H9 (cell line): ENCODE measurements at regions not wholly inside any gene's neighbourhood (a gene's known extent, or its start where the extent isn't known, plus 50 kb on each side); places are given as distances from the start of the nearest gene placed in this dataset.

Source experiments
- DNase-seq: peaks from one replicate; pipeline ENCODE4 v3.0.0-alpha.2; 2017
- H2AFZ ChIP-seq: one replicate; pipeline ENCODE4 v1.6.1; 2013; ENCODE audit warnings: mild to moderate bottlenecking, low read length, control low read depth, moderate library complexity
- H2AK5ac ChIP-seq: 2 replicates; pipeline ENCODE4 v1.6.1; 2013; ENCODE audit warnings: low read length, control low read depth, mixed read lengths; ENCODE audit not compliant: insufficient read length
- H2BK120ac ChIP-seq: one replicate; pipeline ENCODE4 v1.6.1; 2013; ENCODE audit warnings: low read depth, mild to moderate bottlenecking, low read length, control low read depth, inconsistent platforms; ENCODE audit not compliant: poor library complexity, severe bottlenecking
- H2BK12ac ChIP-seq: 2 replicates; pipeline ENCODE4 v1.6.1; 2013; ENCODE audit warnings: low read length, control low read depth, mixed read lengths, low read depth; ENCODE audit not compliant: insufficient read length
- H2BK15ac ChIP-seq: 2 replicates; pipeline ENCODE4 v1.6.1; 2013; ENCODE audit warnings: low read depth, low read length, control low read depth
- H2BK20ac ChIP-seq: one replicate; pipeline ENCODE4 v1.6.1; 2013; ENCODE audit warnings: low read depth, mild to moderate bottlenecking, low read length, control low read depth, inconsistent platforms; ENCODE audit not compliant: poor library complexity, severe bottlenecking
- H2BK5ac ChIP-seq: 2 replicates; pipeline ENCODE4 v1.6.1; 2013; ENCODE audit warnings: low read length, control low read depth, mixed read lengths; ENCODE audit not compliant: insufficient read length
- H3K14ac ChIP-seq: 2 replicates; pipeline ENCODE4 v1.6.1; 2013; ENCODE audit warnings: low read length, control low read depth; ENCODE audit not compliant: insufficient read depth
- H3K18ac ChIP-seq: 2 replicates; pipeline ENCODE4 v1.6.1; 2013; ENCODE audit warnings: low read depth, mild to moderate bottlenecking, mixed read lengths, low read length, control low read depth; ENCODE audit not compliant: insufficient read length
- H3K23ac ChIP-seq: 2 replicates; pipeline ENCODE4 v1.6.1; 2013; ENCODE audit warnings: low read length, control low read depth, mixed read lengths, low read depth; ENCODE audit not compliant: insufficient read length
- H3K23me2 ChIP-seq: 2 replicates; pipeline ENCODE4 v1.6.1; 2013; ENCODE audit warnings: low read depth, mild to moderate bottlenecking, mixed read lengths, low read length, control low read depth; ENCODE audit not compliant: insufficient read length, poor library complexity, severe bottlenecking
- H3K27ac ChIP-seq: 2 replicates; pipeline ENCODE4 v1.5.1; 2013; ENCODE audit warnings: low read length, control low read depth, mixed read lengths, low read depth; ENCODE audit not compliant: insufficient read length
- H3K27me3 ChIP-seq: 2 replicates; pipeline ENCODE4 v1.6.1; 2013; ENCODE audit warnings: low read length, control low read depth, inconsistent platforms; ENCODE audit not compliant: insufficient read depth
- H3K4ac ChIP-seq: 2 replicates; pipeline ENCODE4 v1.6.1; 2013; ENCODE audit warnings: low read depth, mild to moderate bottlenecking, control low read depth, inconsistent platforms, low read length, moderate library complexity
- H3K4me1 ChIP-seq: 2 replicates; pipeline ENCODE4 v1.6.1; 2013; ENCODE audit warnings: low read length, control low read depth, inconsistent platforms; ENCODE audit not compliant: insufficient read depth
- H3K4me2 ChIP-seq: 2 replicates; pipeline ENCODE4 v1.6.1; 2013; ENCODE audit warnings: low read length, control low read depth, mixed read lengths; ENCODE audit not compliant: insufficient read length, insufficient read depth
- H3K56ac ChIP-seq: 2 replicates; pipeline ENCODE4 v1.6.1; 2013; ENCODE audit warnings: low read depth, mild to moderate bottlenecking, mixed read lengths, low read length, control low read depth; ENCODE audit not compliant: insufficient read length
- H3K79me1 ChIP-seq: 2 replicates; pipeline ENCODE4 v1.6.1; 2013; ENCODE audit warnings: low read depth, mild to moderate bottlenecking, moderate library complexity, low read length, control low read depth, inconsistent platforms; ENCODE audit not compliant: insufficient read depth, poor library complexity, severe bottlenecking
- H3K79me2 ChIP-seq: 2 replicates; pipeline ENCODE4 v1.6.1; 2013; ENCODE audit warnings: low read length, control low read depth, inconsistent platforms; ENCODE audit not compliant: insufficient read depth
- H3K9ac ChIP-seq: 2 replicates; pipeline ENCODE4 v1.6.1; 2013; ENCODE audit warnings: low read length, control low read depth, mixed read lengths; ENCODE audit not compliant: insufficient read length; ENCODE audit errors: extremely low read depth
- H3K9me3 ChIP-seq: one replicate; pipeline ENCODE4 v1.6.1; 2013; ENCODE audit warnings: low read depth, low read length, inconsistent platforms; ENCODE audit not compliant: control insufficient read depth
- H3T11ph ChIP-seq: one replicate; pipeline ENCODE4 v1.6.1; 2013; ENCODE audit warnings: mild to moderate bottlenecking, low read length, control low read depth, inconsistent platforms
- H4K20me1 ChIP-seq: one replicate; pipeline ENCODE4 v1.6.1; 2013; ENCODE audit not compliant: control insufficient read depth, insufficient read length, insufficient read depth
- H4K5ac ChIP-seq: 2 replicates; pipeline ENCODE4 v1.6.1; 2013; ENCODE audit warnings: low read depth, mild to moderate bottlenecking, mixed read lengths, low read length, control low read depth; ENCODE audit not compliant: insufficient read length
- H4K8ac ChIP-seq: replicated peaks from 2 replicates; pipeline ENCODE4 v1.6.1; 2013; ENCODE audit warnings: low read length, control low read depth, mixed read lengths, low read depth; ENCODE audit not compliant: insufficient read length
- H4K91ac ChIP-seq: 2 replicates; pipeline ENCODE4 v1.6.1; 2013; ENCODE audit warnings: low read depth, mild to moderate bottlenecking, moderate library complexity, mixed read lengths, low read length, control low read depth; ENCODE audit not compliant: insufficient read length
- H3K27ac Mint-ChIP-seq, 3 experiments: 2 replicates in 2 of 3; 3 replicates in 1 of 3; pipeline ENCODE4 v1.8.0; 2020 to 2021; ENCODE audit warnings: mixed read lengths in 3 of 3, mild to moderate bottlenecking in 1 of 3, moderate library complexity in 1 of 3
- H3K27me3 Mint-ChIP-seq: 2 replicates; pipeline ENCODE4 v1.8.0; 2021; ENCODE audit warnings: low read depth, mild to moderate bottlenecking, moderate library complexity, mixed read lengths
- H3K36me3 Mint-ChIP-seq, 3 experiments: 2 replicates in 2 of 3; 3 replicates in 1 of 3; pipeline ENCODE4 v1.8.0; 2020 to 2021; ENCODE audit warnings: low read depth in 3 of 3, mixed read lengths in 3 of 3; ENCODE audit not compliant: insufficient read depth in 1 of 3
- H3K4me1 Mint-ChIP-seq, 2 experiments: 2 replicates each; pipeline ENCODE4 v1.8.0; 2020; ENCODE audit warnings: mixed read lengths in 2 of 2
- H3K4me3 Mint-ChIP-seq, 2 experiments: 2 replicates in 1 of 2; 3 replicates in 1 of 2; pipeline ENCODE4 v1.8.0; 2020 to 2021; ENCODE audit warnings: mild to moderate bottlenecking in 2 of 2, mixed read lengths in 2 of 2, moderate library complexity in 1 of 2
- H3K9me3 Mint-ChIP-seq, 2 experiments: 2 replicates in 1 of 2; 3 replicates in 1 of 2; pipeline ENCODE4 v1.8.0; 2020; ENCODE audit warnings: mild to moderate bottlenecking in 2 of 2, mixed read lengths in 2 of 2, moderate library complexity in 1 of 2
- CTCF ChIP-seq: fragments of 200-600 bp; sonication (generic); conservative IDR thresholded peaks from 3 replicates; pipeline ENCODE4 v1.8.0; 2021; ENCODE audit warnings: antibody characterized with exemption, mild to moderate bottlenecking
- WGBS: extraction: QIAGEN DNeasy Blood & Tissue Kit; methylation state at CpG from one replicate; pipeline ENCODE4 v1.1.7; 2013; ENCODE audit warnings: missing lambda C conversion rate, low lambda C conversion rate, mixed read lengths; ENCODE audit not compliant: insufficient read length; ENCODE audit errors: extremely low coverage; 5-methylcytosine and 5-hydroxymethylcytosine counted together

- no peak for DNase-seq
- H3K27me3 Mint-ChIP-seq, result peaks cover 4% of the 10 kb centered on the region
- no CpG with 5 or more reads among the region's 25 CpGs for WGBS
- no peaks in the 10 kb centered on the region for H3K4me1 Mint-ChIP-seq
- no peak overlapping the region for H3K14ac ChIP-seq
- H3K27me3 ChIP-seq, result no peaks in the 10 kb centered on the region
- no peaks in the 10 kb centered on the region for H3K79me1 ChIP-seq
- H3K79me2 ChIP-seq, result no peaks in the 10 kb centered on the region
- no peak overlapping the region for H4K5ac ChIP-seq
- H3K18ac ChIP-seq, result no peak overlapping the region
- no peak overlapping the region for H4K8ac ChIP-seq
- TF ChIP-seq CTCF, result no peak
- H2BK20ac ChIP-seq, result no peak overlapping the region
- H2AFZ ChIP-seq, result no peak overlapping the region
- no peak overlapping the region for H3K56ac ChIP-seq
- no peak overlapping the region for H3T11ph ChIP-seq
- H2BK120ac ChIP-seq, result no peak overlapping the region
- H3K9me3 ChIP-seq, result peaks cover 66% of the 10 kb centered on the region
- no peak overlapping the region for H3K23ac ChIP-seq
- no peak overlapping the region for H2AK5ac ChIP-seq
- no peak overlapping the region for H3K9ac ChIP-seq
- H3K27ac ChIP-seq, result no peak overlapping the region
- H3K4me1 ChIP-seq, result no peaks in the 10 kb centered on the region
- no peaks in the 10 kb centered on the region for H3K23me2 ChIP-seq
- H2BK5ac ChIP-seq, result no peak overlapping the region
- H4K91ac ChIP-seq, result no peak overlapping the region
- peaks cover 86 to 89% of the 10 kb centered on the region in 2 experiments for H3K9me3 Mint-ChIP-seq
- H3K27ac Mint-ChIP-seq, result no peak overlapping the region
- no peak overlapping the region for H3K4me2 ChIP-seq
- no peaks in the 10 kb centered on the region for H4K20me1 ChIP-seq
- H3K36me3 Mint-ChIP-seq, result peaks cover 18 to 33% (median 23%) of the 10 kb centered on the region in 3 experiments
- H3K4ac ChIP-seq, result no peak overlapping the region
- H3K4me3 Mint-ChIP-seq, result no peak overlapping the region
- H2BK12ac ChIP-seq, result no peak overlapping the region
- H2BK15ac ChIP-seq, result no peak overlapping the region
Measured at GRCh38 chr17:22268214-22268911, 576.0 kb downstream of the KCNJ18 start.
